Thymus (tissue), 11 donors: ENCODE measurements at regions not wholly inside any gene's neighbourhood (a gene's known extent, or its start where the extent isn't known, plus 50 kb on each side); places are given as distances from the start of the nearest gene placed in this dataset.
"Not testable (repeated sequence)": the region's sequence is repeated elsewhere in the genome, so short reads cannot be mapped to it uniquely, and the experiment has no call there.

Source experiments
- DNase-seq, 9 donors: peaks; one replicate each; pipeline ENCODE4 v3.0.0-alpha.2; 2013; ENCODE audit warnings: low spot score in 9 of 9, low read depth in 6 of 9, missing footprints in 1 of 9
- H3K27ac ChIP-seq, 2 donors: one replicate each; pipeline ENCODE4 v1.5.1; 2013; ENCODE audit warnings: control low read depth in 1 of 2, low read depth in 1 of 2, low read length in 1 of 2, mild to moderate bottlenecking in 1 of 2, moderate library complexity in 1 of 2
- H3K27me3 ChIP-seq, 2 donors: one replicate each; pipeline ENCODE4 v1.5.1; 2013; ENCODE audit warnings: low read length in 1 of 2; ENCODE audit not compliant: control insufficient read depth in 2 of 2, insufficient read depth in 1 of 2
- H3K36me3 ChIP-seq, 2 donors: one replicate each; pipeline ENCODE4 v1.5.1; 2013; ENCODE audit warnings: low read length in 1 of 2, mild to moderate bottlenecking in 1 of 2, moderate library complexity in 1 of 2; ENCODE audit not compliant: control insufficient read depth in 2 of 2, insufficient read depth in 2 of 2
- H3K4me1 ChIP-seq, 2 donors: one replicate each; pipeline ENCODE4 v1.5.1; 2013; ENCODE audit warnings: low read length in 2 of 2; ENCODE audit not compliant: control insufficient read depth in 2 of 2, insufficient read depth in 2 of 2
- H3K4me3 ChIP-seq, 2 donors: one replicate each; pipeline ENCODE4 v1.5.1; 2013; ENCODE audit warnings: low read length in 2 of 2, control low read depth in 1 of 2, mild to moderate bottlenecking in 1 of 2
- H3K9me3 ChIP-seq, 2 donors: one replicate each; pipeline ENCODE4 v1.5.1; 2013; ENCODE audit warnings: low read length in 1 of 2, mild to moderate bottlenecking in 1 of 2; ENCODE audit not compliant: control insufficient read depth in 2 of 2, insufficient read depth in 1 of 2
- WGBS: extraction: QIAGEN DNeasy Blood & Tissue Kit; methylation state at CpG from one replicate; pipeline ENCODE4 v1.1.7; 2013; 5-methylcytosine and 5-hydroxymethylcytosine counted together
- donor health status: healthy.

- H3K36me3 ChIP-seq = no peaks in the 10 kb centered on the region
- no peak overlapping the region for H3K27ac ChIP-seq
- 95% methylated on average over 11 of the region's 11 CpGs for WGBS
- no peaks in the 10 kb centered on the region for H3K9me3 ChIP-seq
- no peak for DNase-seq
- no peak overlapping the region for H3K4me3 ChIP-seq
- H3K4me1 ChIP-seq = no peaks in the 10 kb centered on the region
- no peaks in the 10 kb centered on the region for H3K27me3 ChIP-seq
Measured at GRCh38 chr4:42306221-42307109, 90.8 kb upstream of the SHISA3 start.

- H3K27me3 ChIP-seq = no peaks in the 10 kb centered on the region
- no peaks in the 10 kb centered on the region for H3K9me3 ChIP-seq
- no peaks in the 10 kb centered on the region for H3K4me1 ChIP-seq
- H3K36me3 ChIP-seq = no peaks in the 10 kb centered on the region
- no peak overlapping the region for H3K4me3 ChIP-seq
- H3K27ac ChIP-seq = no peak overlapping the region
- 82% methylated on average over 3 of the region's 3 CpGs for WGBS
- no peak for DNase-seq
Measured at GRCh38 chr4:42308247-42308646, 89.0 kb upstream of the SHISA3 start.

GRCh38 chr4:42309361-42310260 is 87.7 kb upstream of the SHISA3 start:
- H3K27ac ChIP-seq = no peak overlapping the region
- H3K27me3 ChIP-seq = no peaks in the 10 kb centered on the region
- WGBS = 93% methylated on average over 9 of the region's 9 CpGs
- no peaks in the 10 kb centered on the region for H3K36me3 ChIP-seq
- H3K9me3 ChIP-seq = peaks cover 0 to 3% of the 10 kb centered on the region in 2 donors
- no peaks in the 10 kb centered on the region for H3K4me1 ChIP-seq
- no peak for DNase-seq
- no peak overlapping the region for H3K4me3 ChIP-seq

GRCh38 chr4:42310358-42310757 is 86.9 kb upstream of the SHISA3 start:
- Histone ChIP-seq H3K4me3 (no peak overlapping the region), H3K9me3 (peaks cover 0 to 3% of the 10 kb centered on the region in 2 donors), H3K36me3 (no peaks in the 10 kb centered on the region), H3K4me1 (no peaks in the 10 kb centered on the region), H3K27ac (no peak overlapping the region), H3K27me3 (no peaks in the 10 kb centered on the region)
- WGBS = 84% methylated on average over 5 of the region's 5 CpGs
- no peak for DNase-seq

- WGBS = 96% methylated on average over 5 of the region's 5 CpGs
- Histone ChIP-seq H3K4me3 (no peak overlapping the region), H3K27me3 (no peaks in the 10 kb centered on the region), H3K9me3 (peaks cover 0 to 3% of the 10 kb centered on the region in 2 donors), H3K27ac (no peak overlapping the region), H3K4me1 (no peaks in the 10 kb centered on the region), H3K36me3 (no peaks in the 10 kb centered on the region)
- DNase-seq = no peak
Measured at GRCh38 chr4:42310806-42311205, 86.5 kb upstream of the SHISA3 start.

- no peaks in the 10 kb centered on the region for H3K4me1 ChIP-seq
- H3K9me3 ChIP-seq = peaks cover 0 to 3% of the 10 kb centered on the region in 2 donors
- WGBS = 86% methylated on average over 3 of the region's 3 CpGs
- no peak overlapping the region for H3K27ac ChIP-seq
- no peaks in the 10 kb centered on the region for H3K36me3 ChIP-seq
- H3K4me3 ChIP-seq = no peak overlapping the region
- H3K27me3 ChIP-seq = no peaks in the 10 kb centered on the region
- DNase-seq = no peak
Measured at GRCh38 chr4:42311591-42311990, 85.7 kb upstream of the SHISA3 start.

- not testable (repeated sequence) for H3K27me3 ChIP-seq, H3K36me3 ChIP-seq, H3K4me3 ChIP-seq, H3K9me3 ChIP-seq, H3K27ac ChIP-seq, H3K4me1 ChIP-seq, DNase-seq
- WGBS = 93% methylated on average over 6 of the region's 6 CpGs
Measured at GRCh38 chr4:42313420-42313819, 83.9 kb upstream of the SHISA3 start.

- 97% methylated on average over 16 of the region's 16 CpGs for WGBS
- DNase-seq = no peak
- Histone ChIP-seq H3K4me1 (no peaks in the 10 kb centered on the region), H3K27ac (no peak overlapping the region), H3K36me3 (no peaks in the 10 kb centered on the region), H3K4me3 (no peak overlapping the region), H3K27me3 (no peaks in the 10 kb centered on the region), H3K9me3 (peaks cover 0 to 3% of the 10 kb centered on the region in 2 donors)
Measured at GRCh38 chr4:42313872-42314271, 83.4 kb upstream of the SHISA3 start.

GRCh38 chr4:42315231-42315630 is 82.1 kb upstream of the SHISA3 start:
- Histone ChIP-seq H3K27ac (no peak overlapping the region), H3K4me3 (no peak overlapping the region), H3K9me3 (peaks cover 0 to 3% of the 10 kb centered on the region in 2 donors), H3K36me3 (no peaks in the 10 kb centered on the region), H3K4me1 (no peaks in the 10 kb centered on the region), H3K27me3 (no peaks in the 10 kb centered on the region)
- 94% methylated on average over 28 of the region's 28 CpGs for WGBS
- no peak for DNase-seq
